Neural cell (in vitro differentiated cells): ENCODE measurements at regions not wholly inside any gene's neighbourhood (a gene's known extent, or its start where the extent isn't known, plus 50 kb on each side); places are given as distances from the start of the nearest gene placed in this dataset.

ENCODE experiments used
- EP300 ChIP-seq: fragments of 450-650 bp; conservative IDR thresholded peaks from 2 replicates; pipeline ENCODE4 v1.6.1; 2014; ENCODE audit warnings: antibody characterized with exemption, mild to moderate bottlenecking, moderate library complexity; ENCODE audit not compliant: poor library complexity, severe bottlenecking
- EZH2 ChIP-seq: fragments of 200-600, 300-800 bp; shearing (Covaris generic), sonication (generic); IDR thresholded peaks from 2 replicates; pipeline ENCODE4 v1.6.1; 2014; ENCODE audit warnings: antibody characterized with exemption, low read length, borderline replicate concordance, mild to moderate bottlenecking; ENCODE audit not compliant: insufficient read depth, poor library complexity, severe bottlenecking
- MXI1 ChIP-seq: fragments of 450-650 bp; conservative IDR thresholded peaks from 2 replicates; pipeline ENCODE4 v1.6.1; 2014; ENCODE audit warnings: antibody characterized with exemption, mild to moderate bottlenecking; ENCODE audit not compliant: poor library complexity, severe bottlenecking
- POLR2AphosphoS5 ChIP-seq: IDR thresholded peaks from 2 replicates; pipeline ENCODE4 v1.6.1; 2012
- RAD21 ChIP-seq: fragments of 450-650 bp; conservative IDR thresholded peaks from 2 replicates; pipeline ENCODE4 v1.6.1; 2014; ENCODE audit warnings: antibody characterized with exemption, mild to moderate bottlenecking, moderate library complexity
- SMC3 ChIP-seq: fragments of 450-650 bp; conservative IDR thresholded peaks from 2 replicates; pipeline ENCODE4 v1.6.1; 2014; ENCODE audit warnings: antibody characterized with exemption, mild to moderate bottlenecking, moderate library complexity; ENCODE audit not compliant: poor library complexity
- TAF1 ChIP-seq: IDR thresholded peaks from 2 replicates; pipeline ENCODE4 v1.6.1; 2012; ENCODE audit warnings: low read depth
- TF ChIP-seq, protein P1 (sequence below): fragments of 450-650 bp; IDR thresholded peaks from 2 replicates; pipeline ENCODE4 v1.5.1; 2014; ENCODE audit warnings: antibody characterized with exemption, mild to moderate bottlenecking, moderate library complexity; ENCODE audit not compliant: poor library complexity, severe bottlenecking
- TF ChIP-seq, protein P2 (sequence below): IDR thresholded peaks from 2 replicates; pipeline ENCODE4 v1.6.1; 2012; ENCODE audit warnings: borderline replicate concordance

GRCh38 chr11:25816411-25816810 lies 515.5 kb upstream of the ANO3 start:
- TF ChIP-seq, protein P1, sequence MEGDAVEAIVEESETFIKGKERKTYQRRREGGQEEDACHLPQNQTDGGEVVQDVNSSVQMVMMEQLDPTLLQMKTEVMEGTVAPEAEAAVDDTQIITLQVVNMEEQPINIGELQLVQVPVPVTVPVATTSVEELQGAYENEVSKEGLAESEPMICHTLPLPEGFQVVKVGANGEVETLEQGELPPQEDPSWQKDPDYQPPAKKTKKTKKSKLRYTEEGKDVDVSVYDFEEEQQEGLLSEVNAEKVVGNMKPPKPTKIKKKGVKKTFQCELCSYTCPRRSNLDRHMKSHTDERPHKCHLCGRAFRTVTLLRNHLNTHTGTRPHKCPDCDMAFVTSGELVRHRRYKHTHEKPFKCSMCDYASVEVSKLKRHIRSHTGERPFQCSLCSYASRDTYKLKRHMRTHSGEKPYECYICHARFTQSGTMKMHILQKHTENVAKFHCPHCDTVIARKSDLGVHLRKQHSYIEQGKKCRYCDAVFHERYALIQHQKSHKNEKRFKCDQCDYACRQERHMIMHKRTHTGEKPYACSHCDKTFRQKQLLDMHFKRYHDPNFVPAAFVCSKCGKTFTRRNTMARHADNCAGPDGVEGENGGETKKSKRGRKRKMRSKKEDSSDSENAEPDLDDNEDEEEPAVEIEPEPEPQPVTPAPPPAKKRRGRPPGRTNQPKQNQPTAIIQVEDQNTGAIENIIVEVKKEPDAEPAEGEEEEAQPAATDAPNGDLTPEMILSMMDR, result no peak
- TF ChIP-seq TAF1 (no peak), SMC3 (no peak), EZH2 (no peak), POLR2AphosphoS5 (no peak), EP300 (no peak), RAD21 (no peak), MXI1 (no peak)
- TF ChIP-seq, protein P2, sequence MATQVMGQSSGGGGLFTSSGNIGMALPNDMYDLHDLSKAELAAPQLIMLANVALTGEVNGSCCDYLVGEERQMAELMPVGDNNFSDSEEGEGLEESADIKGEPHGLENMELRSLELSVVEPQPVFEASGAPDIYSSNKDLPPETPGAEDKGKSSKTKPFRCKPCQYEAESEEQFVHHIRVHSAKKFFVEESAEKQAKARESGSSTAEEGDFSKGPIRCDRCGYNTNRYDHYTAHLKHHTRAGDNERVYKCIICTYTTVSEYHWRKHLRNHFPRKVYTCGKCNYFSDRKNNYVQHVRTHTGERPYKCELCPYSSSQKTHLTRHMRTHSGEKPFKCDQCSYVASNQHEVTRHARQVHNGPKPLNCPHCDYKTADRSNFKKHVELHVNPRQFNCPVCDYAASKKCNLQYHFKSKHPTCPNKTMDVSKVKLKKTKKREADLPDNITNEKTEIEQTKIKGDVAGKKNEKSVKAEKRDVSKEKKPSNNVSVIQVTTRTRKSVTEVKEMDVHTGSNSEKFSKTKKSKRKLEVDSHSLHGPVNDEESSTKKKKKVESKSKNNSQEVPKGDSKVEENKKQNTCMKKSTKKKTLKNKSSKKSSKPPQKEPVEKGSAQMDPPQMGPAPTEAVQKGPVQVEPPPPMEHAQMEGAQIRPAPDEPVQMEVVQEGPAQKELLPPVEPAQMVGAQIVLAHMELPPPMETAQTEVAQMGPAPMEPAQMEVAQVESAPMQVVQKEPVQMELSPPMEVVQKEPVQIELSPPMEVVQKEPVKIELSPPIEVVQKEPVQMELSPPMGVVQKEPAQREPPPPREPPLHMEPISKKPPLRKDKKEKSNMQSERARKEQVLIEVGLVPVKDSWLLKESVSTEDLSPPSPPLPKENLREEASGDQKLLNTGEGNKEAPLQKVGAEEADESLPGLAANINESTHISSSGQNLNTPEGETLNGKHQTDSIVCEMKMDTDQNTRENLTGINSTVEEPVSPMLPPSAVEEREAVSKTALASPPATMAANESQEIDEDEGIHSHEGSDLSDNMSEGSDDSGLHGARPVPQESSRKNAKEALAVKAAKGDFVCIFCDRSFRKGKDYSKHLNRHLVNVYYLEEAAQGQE, result no peak
